HUES48 (cell line): ENCODE measurements at regions not wholly inside any gene's neighbourhood (a gene's known extent, or its start where the extent isn't known, plus 50 kb on each side); places are given as distances from the start of the nearest gene placed in this dataset.

Experiments
- H3K27ac ChIP-seq: one replicate; pipeline ENCODE4 v1.7.0; 2013; ENCODE audit warnings: low read depth, low read length, inconsistent platforms
- H3K27me3 ChIP-seq: 2 replicates; pipeline ENCODE4 v1.6.1; 2013; ENCODE audit warnings: mild to moderate bottlenecking, low read length; ENCODE audit not compliant: control insufficient read depth, insufficient read depth
- H3K36me3 ChIP-seq: 2 replicates; pipeline ENCODE4 v1.6.1; 2013; ENCODE audit warnings: low read length; ENCODE audit not compliant: control insufficient read depth, insufficient read depth
- H3K4me1 ChIP-seq: 2 replicates; pipeline ENCODE4 v1.6.1; 2013; ENCODE audit warnings: mild to moderate bottlenecking, low read length; ENCODE audit not compliant: control insufficient read depth, insufficient read depth
- H3K4me3 ChIP-seq: 2 replicates; pipeline ENCODE4 v1.5.1; 2013; ENCODE audit warnings: mild to moderate bottlenecking, low read depth, low read length
- H3K9ac ChIP-seq: 2 replicates; pipeline ENCODE4 v1.6.1; 2013; ENCODE audit warnings: mild to moderate bottlenecking, low read depth, low read length, moderate library complexity
- H3K9me3 ChIP-seq: 2 replicates; pipeline ENCODE4 v1.6.1; 2013; ENCODE audit warnings: low read length; ENCODE audit not compliant: control insufficient read depth, insufficient read depth

DNA sequence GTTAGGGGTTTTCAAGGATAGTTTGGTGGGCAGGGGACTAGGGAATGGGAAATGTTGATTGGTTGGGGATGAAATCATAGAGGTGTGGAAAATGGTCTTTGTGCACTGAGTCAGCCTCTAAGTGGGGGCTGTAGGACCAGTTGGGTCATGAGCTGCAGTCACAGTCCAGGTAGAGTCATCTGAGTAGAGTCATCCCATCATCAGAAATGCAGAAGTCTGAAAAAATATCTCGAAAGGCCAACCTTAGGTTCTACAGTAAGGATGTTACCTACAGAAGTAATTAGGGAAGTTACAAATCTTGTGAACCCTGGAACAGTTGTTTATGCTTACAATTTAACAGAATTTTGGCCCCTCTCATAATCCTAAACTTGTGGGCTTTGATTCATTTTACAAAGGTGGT, 63.4 kb upstream of the AP1S2 start:
- Histone ChIP-seq H3K4me1 (peaks cover 3% of the 10 kb centered on the region; the same call in 1 of the 2 replicates), H3K4me3 (no peak overlapping the region), H3K27me3 (no peaks in the 10 kb centered on the region), H3K27ac (no peak overlapping the region), H3K9me3 (peaks cover 12% of the 10 kb centered on the region), H3K9ac (no peak overlapping the region), H3K36me3 (no peaks in the 10 kb centered on the region)

GRCh38 chrX:15916704-15917084, 62.1 kb upstream of the AP1S2 start:
- H3K4me3 ChIP-seq, result no peak overlapping the region
- no peaks in the 10 kb centered on the region for H3K36me3 ChIP-seq
- H3K4me1 ChIP-seq, result peaks cover under 1% of the 10 kb centered on the region; the same call in 1 of the 2 replicates
- no peak overlapping the region for H3K27ac ChIP-seq
- H3K9me3 ChIP-seq, result peaks cover 12% of the 10 kb centered on the region
- no peaks in the 10 kb centered on the region for H3K27me3 ChIP-seq
- no peak overlapping the region for H3K9ac ChIP-seq

DNA sequence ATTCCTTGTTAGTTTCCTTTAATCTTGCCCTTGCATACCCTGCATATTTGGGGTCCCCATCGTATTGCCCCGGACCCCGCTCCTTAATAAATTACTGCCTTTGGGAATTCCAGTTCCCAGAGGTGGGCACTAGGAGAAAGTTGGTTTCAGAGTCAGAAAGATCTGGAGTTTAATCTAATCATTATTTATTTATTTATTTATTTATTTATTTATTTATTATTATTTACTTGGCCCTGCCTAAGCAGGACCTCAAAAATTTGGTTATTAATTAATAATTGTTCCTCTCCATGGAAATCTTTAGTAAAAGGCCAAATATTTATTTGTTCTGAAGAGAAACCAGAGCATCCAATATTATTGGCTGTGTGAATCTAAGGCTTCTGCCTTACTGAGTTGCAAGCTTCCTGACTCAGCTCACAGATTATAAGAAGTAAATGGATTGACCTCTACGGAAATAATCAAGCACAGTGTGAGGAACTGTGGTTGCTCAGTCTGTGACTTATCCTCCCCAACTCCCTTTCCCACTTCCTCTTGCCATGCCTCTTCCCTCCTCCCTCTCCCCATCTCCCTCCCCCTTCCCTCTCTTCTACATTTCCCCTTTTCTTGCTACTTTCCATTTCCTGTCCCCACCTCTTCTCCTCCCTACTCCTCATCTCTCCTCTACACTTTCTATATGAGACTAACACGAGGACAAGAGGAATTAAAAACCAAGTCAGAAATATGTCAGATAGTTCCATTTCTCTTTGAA, 61.5 kb upstream of the AP1S2 start:
- H3K9ac ChIP-seq, result no peak overlapping the region
- no peak overlapping the region for H3K27ac ChIP-seq
- peaks cover 12% of the 10 kb centered on the region for H3K9me3 ChIP-seq
- no peaks in the 10 kb centered on the region for H3K4me1 ChIP-seq
- H3K4me3 ChIP-seq, result no peak overlapping the region
- no peaks in the 10 kb centered on the region for H3K36me3 ChIP-seq
- H3K27me3 ChIP-seq, result no peaks in the 10 kb centered on the region

GRCh38 chrX:15914486-15914885, 59.9 kb upstream of the AP1S2 start:
- Histone ChIP-seq H3K27ac (no peak overlapping the region), H3K4me1 (peaks cover 8% of the 10 kb centered on the region), H3K36me3 (no peaks in the 10 kb centered on the region), H3K9me3 (peaks cover 12% of the 10 kb centered on the region), H3K9ac (no peak overlapping the region), H3K4me3 (no peak overlapping the region), H3K27me3 (no peaks in the 10 kb centered on the region)

DNA sequence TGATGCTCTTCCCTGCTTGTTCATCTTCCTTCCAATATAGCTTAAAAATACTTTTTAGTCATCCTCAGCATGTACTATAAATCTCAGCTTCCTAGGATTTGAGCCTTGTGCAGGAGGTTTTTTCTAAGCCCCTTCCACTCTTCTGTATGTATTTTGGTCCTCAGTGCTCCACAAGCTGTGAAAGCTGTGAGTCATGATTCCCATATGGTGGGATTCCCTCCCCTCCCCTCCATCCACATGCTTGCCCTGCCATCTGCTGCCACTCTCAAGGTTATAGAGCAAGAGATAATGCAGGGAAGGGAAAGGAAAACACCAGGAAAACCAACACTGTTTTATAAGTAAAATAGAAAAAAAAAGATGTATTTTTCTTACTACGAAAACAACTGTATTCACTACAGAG, 58.5 kb upstream of the AP1S2 start:
- H3K27ac ChIP-seq, result no peak overlapping the region
- no peak overlapping the region for H3K9ac ChIP-seq
- H3K4me1 ChIP-seq, result peaks cover 22% of the 10 kb centered on the region
- peaks cover 9% of the 10 kb centered on the region for H3K9me3 ChIP-seq
- H3K27me3 ChIP-seq, result no peaks in the 10 kb centered on the region
- H3K4me3 ChIP-seq, result no peak overlapping the region
- H3K36me3 ChIP-seq, result no peaks in the 10 kb centered on the region

GRCh38 chrX:15911734-15912550, 57.3 kb upstream of the AP1S2 start:
- Histone ChIP-seq H3K4me3 (no peak overlapping the region), H3K36me3 (no peaks in the 10 kb centered on the region), H3K9ac (no peak overlapping the region), H3K9me3 (no peaks in the 10 kb centered on the region), H3K4me1 (peaks cover 30% of the 10 kb centered on the region), H3K27ac (no peak overlapping the region), H3K27me3 (no peaks in the 10 kb centered on the region)

- Histone ChIP-seq H3K9me3 (no peaks in the 10 kb centered on the region), H3K4me3 (peak overlapping the region; percentile 2; the same call in 1 of the 2 replicates), H3K36me3 (no peaks in the 10 kb centered on the region), H3K27me3 (no peaks in the 10 kb centered on the region), H3K27ac (peak overlapping the region; percentile 97), H3K9ac (peak overlapping the region; percentile 49), H3K4me1 (peaks cover 32% of the 10 kb centered on the region)
Observed at GRCh38 chrX:15909605-15910004, 55.0 kb upstream of the AP1S2 start.

- no peaks in the 10 kb centered on the region for H3K36me3 ChIP-seq
- peaks cover 32% of the 10 kb centered on the region for H3K4me1 ChIP-seq
- no peaks in the 10 kb centered on the region for H3K27me3 ChIP-seq
- H3K9me3 ChIP-seq, result no peaks in the 10 kb centered on the region
- H3K9ac ChIP-seq, result peak overlapping the region; percentile 49
- 0 out of 2 replicates have a peak overlapping the region, but pooled peaks have one; percentile 0 for H3K4me3 ChIP-seq
- peak overlapping the region; percentile 97 for H3K27ac ChIP-seq
Observed at GRCh38 chrX:15908603-15909290, 54.1 kb upstream of the AP1S2 start.

GRCh38 chrX:15906041-15906943, 51.7 kb upstream of the AP1S2 start:
- H3K4me3 ChIP-seq, result no peak overlapping the region
- H3K27me3 ChIP-seq, result no peaks in the 10 kb centered on the region
- peaks cover 32% of the 10 kb centered on the region for H3K4me1 ChIP-seq
- H3K9ac ChIP-seq, result no peak overlapping the region
- H3K36me3 ChIP-seq, result no peaks in the 10 kb centered on the region
- H3K9me3 ChIP-seq, result no peaks in the 10 kb centered on the region; the same call in 1 of the 2 replicates
- no peak overlapping the region for H3K27ac ChIP-seq
